Neuronal stem cell (in vitro differentiated cells): ENCODE measurements at regions not wholly inside any gene's neighbourhood (a gene's known extent, or its start where the extent isn't known, plus 50 kb on each side); places are given as distances from the start of the nearest gene placed in this dataset.

Experiments used
- DNase-seq: peaks from one replicate; pipeline ENCODE4 v3.0.0-alpha.2; 2013; ENCODE audit warnings: low spot score
- H2AFZ ChIP-seq: one replicate; pipeline ENCODE4 v1.6.1; 2013; ENCODE audit warnings: mild to moderate bottlenecking, low read length, inconsistent platforms
- H2AK5ac ChIP-seq: 2 replicates; pipeline ENCODE4 v1.6.1; 2013; ENCODE audit warnings: low read depth, mild to moderate bottlenecking, inconsistent platforms, low read length, moderate library complexity, mixed read lengths
- H2BK120ac ChIP-seq: 2 replicates; pipeline ENCODE4 v1.6.1; 2013; ENCODE audit warnings: low read depth, mild to moderate bottlenecking, inconsistent platforms, low read length, moderate library complexity, mixed read lengths
- H2BK12ac ChIP-seq: one replicate; pipeline ENCODE4 v1.6.1; 2013; ENCODE audit warnings: low read length, inconsistent platforms
- H2BK15ac ChIP-seq: 2 replicates; pipeline ENCODE4 v1.6.1; 2013; ENCODE audit warnings: mild to moderate bottlenecking, low read length, inconsistent platforms, mixed read lengths
- H2BK5ac ChIP-seq: one replicate; pipeline ENCODE4 v1.6.1; 2013; ENCODE audit warnings: inconsistent platforms, mild to moderate bottlenecking, low read length, moderate library complexity
- H3K14ac ChIP-seq: one replicate; pipeline ENCODE4 v1.6.1; 2013; ENCODE audit warnings: low read length, inconsistent platforms
- H3K18ac ChIP-seq: 2 replicates; pipeline ENCODE4 v1.6.1; 2013; ENCODE audit warnings: low read length, inconsistent platforms
- H3K23ac ChIP-seq: 2 replicates; pipeline ENCODE4 v1.6.1; 2013; ENCODE audit warnings: low read depth, mild to moderate bottlenecking, mixed read lengths, low read length, inconsistent platforms; ENCODE audit not compliant: poor library complexity
- H3K27ac ChIP-seq: replicated peaks from 3 replicates; pipeline ENCODE4 v1.5.1; 2013; ENCODE audit warnings: low read length, inconsistent platforms
- H3K27me3 ChIP-seq, 3 experiments: 2 replicates each; pipeline ENCODE4 v1.6.1; 2013; ENCODE audit warnings: low read length in 3 of 3, mild to moderate bottlenecking in 2 of 3, inconsistent platforms in 1 of 3, low read depth in 1 of 3, mixed read lengths in 1 of 3, moderate library complexity in 1 of 3; ENCODE audit not compliant: control insufficient read depth in 3 of 3, insufficient read depth in 3 of 3
- H3K36me3 ChIP-seq, 2 donors: replicated peaks in 1 of 2; 2 replicates each; pipeline ENCODE4 v1.6.1; 2013; ENCODE audit warnings: low read length in 2 of 2; ENCODE audit not compliant: control insufficient read depth in 2 of 2, insufficient read depth in 2 of 2
- H3K4ac ChIP-seq: 2 replicates; pipeline ENCODE4 v1.6.1; 2013; ENCODE audit warnings: inconsistent platforms, mild to moderate bottlenecking, low read length, moderate library complexity
- H3K4me1 ChIP-seq, 2 donors: 1 replicate in 1 of 2; 2 replicates in 1 of 2; pipeline ENCODE4 v1.6.1; 2013; ENCODE audit warnings: low read length in 2 of 2, low read depth in 1 of 2; ENCODE audit not compliant: control insufficient read depth in 2 of 2, insufficient read depth in 1 of 2
- H3K4me2 ChIP-seq: one replicate; pipeline ENCODE4 v1.6.1; 2013; ENCODE audit warnings: mild to moderate bottlenecking, low read length, inconsistent platforms; ENCODE audit not compliant: insufficient read depth, poor library complexity, severe bottlenecking
- H3K4me3 ChIP-seq, 2 donors: 2 replicates each; pipeline ENCODE4 v1.5.1; 2013; ENCODE audit warnings: low read length in 2 of 2, mild to moderate bottlenecking in 2 of 2, inconsistent platforms in 1 of 2, moderate library complexity in 1 of 2
- H3K79me1 ChIP-seq: one replicate; pipeline ENCODE4 v1.6.1; 2013; ENCODE audit warnings: low read depth, mild to moderate bottlenecking, inconsistent platforms, low read length, moderate library complexity
- H3K9ac ChIP-seq: one replicate; pipeline ENCODE4 v1.6.1; 2013; ENCODE audit warnings: mild to moderate bottlenecking, low read depth, low read length, inconsistent platforms; ENCODE audit not compliant: poor library complexity
- H3K9me3 ChIP-seq, 2 donors: replicated peaks in 1 of 2; 2 replicates each; pipeline versions ENCODE3 to v1.6.1; 2013; ENCODE audit warnings: low read length in 2 of 2, mild to moderate bottlenecking in 2 of 2, inconsistent platforms in 1 of 2, low read depth in 1 of 2, mixed read lengths in 1 of 2, moderate library complexity in 1 of 2; ENCODE audit not compliant: control insufficient read depth in 2 of 2, insufficient read depth in 1 of 2
- H4K8ac ChIP-seq: one replicate; pipeline ENCODE4 v1.6.1; 2013; ENCODE audit warnings: low read depth, mild to moderate bottlenecking, inconsistent platforms, low read length, moderate library complexity
- H4K91ac ChIP-seq: one replicate; pipeline ENCODE4 v1.6.1; 2013; ENCODE audit warnings: low read length, low read depth, mild to moderate bottlenecking, inconsistent platforms; ENCODE audit not compliant: poor library complexity
- WGBS, 2 donors: extraction: QIAGEN DNeasy Blood & Tissue Kit; methylation state at CpG; one replicate each; pipeline ENCODE4 v1.1.7; 2013; ENCODE audit warnings: missing lambda C conversion rate in 2 of 2, mixed read lengths in 1 of 2; ENCODE audit not compliant: insufficient read length in 2 of 2, insufficient replicate concordance in 1 of 2; ENCODE audit errors: extremely low coverage in 2 of 2; 5-methylcytosine and 5-hydroxymethylcytosine counted together

GRCh38 chr4:101458473-101458872, 111.1 kb upstream of the PPP3CA start:
- Histone ChIP-seq H3K23ac (no peak overlapping the region), H3K79me1 (no peaks in the 10 kb centered on the region), H2BK5ac (no peak overlapping the region), H2BK15ac (no peak overlapping the region), H2BK120ac (no peak overlapping the region), H3K18ac (no peak overlapping the region), H3K14ac (no peak overlapping the region), H3K36me3 (no peaks in the 10 kb centered on the region), H2AK5ac (no peak overlapping the region), H3K27me3 (no peaks in the 10 kb centered on the region), H3K4me2 (no peak overlapping the region), H2AFZ (no peak overlapping the region), H4K91ac (no peak overlapping the region), H3K4me1 (no peaks in the 10 kb centered on the region), H3K9me3 (peaks cover 0 to 1% of the 10 kb centered on the region in 2 donors), H2BK12ac (no peak overlapping the region), H3K4ac (no peak overlapping the region), H3K4me3 (no peak overlapping the region), H3K9ac (no peak overlapping the region), H3K27ac (no peak overlapping the region), H4K8ac (no peak overlapping the region)
- no CpG with 5 or more reads among the region's 5 CpGs for WGBS, 2 donors
- no peak for DNase-seq

GRCh38 chr4:101451086-101451485, 103.8 kb upstream of the PPP3CA start:
- Histone ChIP-seq H3K4me3 (no peak overlapping the region), H3K14ac (no peak overlapping the region), H3K9me3 (no peaks in the 10 kb centered on the region), H3K4me1 (no peaks in the 10 kb centered on the region), H2BK5ac (no peak overlapping the region), H3K4ac (no peak overlapping the region), H2BK12ac (no peak overlapping the region), H3K36me3 (no peaks in the 10 kb centered on the region), H2BK120ac (no peak overlapping the region), H2BK15ac (no peak overlapping the region), H3K9ac (no peak overlapping the region), H2AFZ (no peak overlapping the region), H2AK5ac (no peak overlapping the region), H4K8ac (no peak overlapping the region), H3K23ac (no peak overlapping the region), H4K91ac (no peak overlapping the region), H3K27me3 (no peaks in the 10 kb centered on the region), H3K79me1 (no peaks in the 10 kb centered on the region), H3K4me2 (no peak overlapping the region), H3K18ac (no peak overlapping the region), H3K27ac (no peak overlapping the region)
- DNase-seq, result no peak
- WGBS, 2 donors, result no CpG with 5 or more reads among the region's 1 CpG

- WGBS, 2 donors, result no CpG with 5 or more reads among the region's 3 CpGs
- no peak overlapping the region for H3K4me2 ChIP-seq
- no peaks in the 10 kb centered on the region for H3K9me3 ChIP-seq
- no peaks in the 10 kb centered on the region for H3K79me1 ChIP-seq
- H3K4ac ChIP-seq, result no peak overlapping the region
- no peak overlapping the region for H3K4me3 ChIP-seq
- no peak overlapping the region for H4K91ac ChIP-seq
- no peak overlapping the region for H2AK5ac ChIP-seq
- H3K4me1 ChIP-seq, result no peaks in the 10 kb centered on the region
- no peaks in the 10 kb centered on the region for H3K27me3 ChIP-seq
- no peak overlapping the region for H3K23ac ChIP-seq
- no peak overlapping the region for H3K18ac ChIP-seq
- no peak overlapping the region for H3K27ac ChIP-seq
- DNase-seq, result no peak
- H4K8ac ChIP-seq, result no peak overlapping the region
- H3K14ac ChIP-seq, result no peak overlapping the region
- no peak overlapping the region for H2BK5ac ChIP-seq
- H2AFZ ChIP-seq, result no peak overlapping the region
- H3K9ac ChIP-seq, result no peak overlapping the region
- H2BK15ac ChIP-seq, result no peak overlapping the region
- H2BK12ac ChIP-seq, result no peak overlapping the region
- H2BK120ac ChIP-seq, result no peak overlapping the region
- no peaks in the 10 kb centered on the region for H3K36me3 ChIP-seq
These were observed 94.1 kb upstream of the PPP3CA start for GRCh38 chr4:101441446-101441845.

GRCh38 chr4:101439926-101440325, 92.6 kb upstream of the PPP3CA start:
- no peak overlapping the region for H3K23ac ChIP-seq
- H3K4me1 ChIP-seq, result no peaks in the 10 kb centered on the region
- no peak overlapping the region for H3K18ac ChIP-seq
- H3K14ac ChIP-seq, result no peak overlapping the region
- no peak overlapping the region for H3K9ac ChIP-seq
- no peak overlapping the region for H2BK120ac ChIP-seq
- H2AK5ac ChIP-seq, result no peak overlapping the region
- no peak overlapping the region for H2BK15ac ChIP-seq
- H2BK12ac ChIP-seq, result no peak overlapping the region
- no peak overlapping the region for H3K4ac ChIP-seq
- WGBS, 2 donors, result no CpG with 5 or more reads among the region's 2 CpGs
- no peak for DNase-seq
- no peak overlapping the region for H4K91ac ChIP-seq
- no peaks in the 10 kb centered on the region for H3K9me3 ChIP-seq
- no peak overlapping the region for H3K4me2 ChIP-seq
- H2AFZ ChIP-seq, result no peak overlapping the region
- no peaks in the 10 kb centered on the region for H3K27me3 ChIP-seq
- no peak overlapping the region for H3K4me3 ChIP-seq
- H4K8ac ChIP-seq, result no peak overlapping the region
- no peaks in the 10 kb centered on the region for H3K79me1 ChIP-seq
- H3K36me3 ChIP-seq, result no peaks in the 10 kb centered on the region
- no peak overlapping the region for H3K27ac ChIP-seq
- no peak overlapping the region for H2BK5ac ChIP-seq
